Middle frontal gyrus (tissue), 1 donor: ENCODE measurements at regions not wholly inside any gene's neighbourhood (a gene's known extent, or its start where the extent isn't known, plus 50 kb on each side); places are given as distances from the start of the nearest gene placed in this dataset.
"Not testable (repeated sequence)": the region's sequence is repeated elsewhere in the genome, so short reads cannot be mapped to it uniquely, and the experiment has no call there.

Source experiments
- DNase-seq: peaks from one replicate; pipeline ENCODE4 v3.0.0-alpha.2; 2015; ENCODE audit warnings: low spot score; ENCODE audit errors: extremely low spot score

DNA sequence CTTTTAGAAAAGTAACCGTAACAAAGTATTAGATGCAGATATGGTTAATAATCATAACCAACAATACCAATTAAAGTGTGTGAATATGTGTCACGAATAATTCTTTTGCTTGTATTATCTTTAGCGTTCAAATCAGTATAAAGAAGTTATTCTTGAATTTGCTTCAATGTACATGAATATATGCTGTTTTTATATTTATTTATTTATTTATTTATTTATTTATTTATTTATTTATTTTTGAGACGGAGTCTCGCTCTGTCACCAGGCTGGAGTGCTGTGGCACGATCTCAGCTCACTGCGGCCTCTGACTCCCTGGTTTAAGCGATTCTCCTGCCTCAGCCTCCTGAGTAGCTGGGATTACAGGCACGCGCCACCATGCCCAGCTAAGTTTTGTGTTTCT is 147.6 kb upstream of the GALNT2 start:
- not testable (repeated sequence) for DNase-seq

DNA sequence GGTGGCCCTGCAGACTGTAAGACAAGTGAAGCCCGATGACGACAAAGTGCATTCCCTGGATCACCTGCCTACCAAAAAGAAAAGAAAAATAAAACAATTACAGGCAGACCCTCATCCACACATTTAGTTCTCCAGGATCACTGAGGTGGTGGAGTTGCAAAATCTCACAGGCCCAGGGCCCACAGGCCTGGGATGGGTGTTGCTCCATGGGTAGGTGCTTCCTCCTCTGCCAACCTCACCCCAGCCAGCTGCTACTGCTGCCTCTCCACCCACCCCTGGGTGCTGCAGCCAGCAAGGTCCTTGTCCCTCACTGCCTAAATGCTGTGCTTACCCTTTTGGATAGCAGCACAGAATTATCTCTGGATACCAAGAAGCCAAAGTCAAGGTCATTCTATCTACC is 146.4 kb upstream of the GALNT2 start:
- DNase-seq: no peak

DNA sequence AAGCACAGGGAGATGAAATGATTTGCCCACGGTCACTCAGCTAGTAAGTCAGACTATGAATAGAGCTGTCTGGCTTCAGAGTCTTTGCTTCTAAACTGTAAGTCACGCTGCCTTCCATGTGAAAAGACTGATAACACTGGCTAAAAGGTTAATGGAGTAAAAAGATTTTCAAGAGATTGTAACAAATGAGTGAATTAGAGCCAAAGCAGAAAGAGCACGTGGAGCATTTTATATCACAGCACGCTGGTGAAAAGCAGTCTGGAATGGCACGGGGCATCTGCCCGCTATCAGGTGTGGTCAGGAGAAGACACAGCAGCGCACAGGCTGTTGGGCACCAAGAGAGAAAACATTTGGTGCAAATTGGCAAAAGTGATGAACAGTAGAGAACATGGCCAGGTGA is 144.8 kb upstream of the GALNT2 start:
- DNase-seq: no peak

DNA sequence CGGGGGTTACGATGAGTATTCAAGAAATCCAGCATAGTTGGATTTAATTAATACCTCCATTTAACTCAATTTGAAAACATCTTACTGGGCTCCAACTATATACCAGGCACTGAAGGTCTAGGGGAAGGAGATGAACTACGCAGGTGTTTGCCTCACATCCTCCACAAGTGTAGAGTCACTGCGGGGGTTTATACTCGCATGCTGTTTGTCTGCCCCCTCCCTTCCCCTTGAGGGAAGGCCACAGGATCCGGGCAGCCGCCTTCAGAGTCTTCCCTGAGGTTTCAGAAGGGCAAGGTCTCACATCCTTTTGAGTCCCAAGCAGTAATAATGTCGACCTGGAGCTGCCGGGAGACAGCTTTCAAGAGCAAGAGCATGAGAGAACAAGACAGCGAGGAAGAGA is 142.4 kb upstream of the GALNT2 start:
- no peak for DNase-seq

DNA sequence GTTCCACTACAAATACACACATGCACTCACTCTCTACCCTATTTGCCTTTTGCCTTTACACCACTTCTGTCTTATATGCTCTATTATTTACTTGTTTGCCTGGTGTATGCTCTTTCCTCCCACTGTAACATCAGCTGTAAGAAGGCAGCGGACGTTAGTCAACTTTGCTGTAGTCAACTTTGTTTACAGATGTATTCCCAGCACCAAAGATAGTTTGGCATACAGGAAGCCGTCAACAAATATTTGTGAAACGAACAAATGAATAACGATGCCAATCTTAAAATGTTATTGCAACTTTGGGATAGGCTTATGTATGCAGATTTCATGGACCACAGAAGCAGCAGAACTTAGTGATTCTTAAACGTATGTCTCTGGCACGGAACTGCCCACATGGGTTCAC is 138.3 kb upstream of the GALNT2 start:
- DNase-seq: no peak

DNA sequence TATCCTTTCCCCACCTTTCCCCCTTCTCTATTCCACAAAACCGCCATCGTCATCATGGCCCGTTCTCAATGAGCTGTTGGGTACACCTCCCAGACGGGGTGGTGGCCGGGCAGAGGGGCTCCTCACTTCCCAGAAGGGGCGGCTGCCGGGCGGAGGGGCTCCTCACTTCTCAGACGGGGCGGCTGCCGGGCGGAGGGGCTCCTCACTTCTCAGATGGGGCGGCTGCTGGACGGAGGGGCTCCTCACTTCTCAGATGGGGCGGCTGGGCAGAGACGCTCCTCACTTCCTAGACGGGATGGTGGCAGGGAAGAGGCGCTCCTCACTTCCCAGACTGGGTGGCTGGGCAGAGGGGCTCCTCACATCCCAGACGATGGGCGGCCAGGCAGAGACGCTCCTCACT is 135.3 kb upstream of the GALNT2 start:
- not testable (repeated sequence) for DNase-seq

DNA sequence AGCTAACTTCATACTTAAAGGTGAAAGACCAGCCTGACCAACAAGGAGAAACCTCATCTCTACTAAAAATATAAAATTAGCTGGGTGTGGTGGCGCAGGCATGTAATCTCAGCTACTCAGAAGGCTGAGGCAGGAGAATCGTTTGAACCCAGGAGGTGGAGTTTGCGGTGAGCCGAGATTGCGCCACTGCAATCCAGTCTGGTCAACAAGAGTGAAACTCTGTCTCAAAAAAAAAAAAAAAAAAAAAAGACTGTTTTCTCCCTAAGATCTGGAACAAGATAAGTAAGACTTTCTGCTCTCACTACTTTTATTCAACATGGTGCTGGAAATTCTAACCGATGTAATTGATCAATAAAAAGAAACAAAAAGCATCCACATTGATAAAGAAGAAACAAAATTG is 131.9 kb upstream of the GALNT2 start:
- DNase-seq: not testable (repeated sequence)

DNA sequence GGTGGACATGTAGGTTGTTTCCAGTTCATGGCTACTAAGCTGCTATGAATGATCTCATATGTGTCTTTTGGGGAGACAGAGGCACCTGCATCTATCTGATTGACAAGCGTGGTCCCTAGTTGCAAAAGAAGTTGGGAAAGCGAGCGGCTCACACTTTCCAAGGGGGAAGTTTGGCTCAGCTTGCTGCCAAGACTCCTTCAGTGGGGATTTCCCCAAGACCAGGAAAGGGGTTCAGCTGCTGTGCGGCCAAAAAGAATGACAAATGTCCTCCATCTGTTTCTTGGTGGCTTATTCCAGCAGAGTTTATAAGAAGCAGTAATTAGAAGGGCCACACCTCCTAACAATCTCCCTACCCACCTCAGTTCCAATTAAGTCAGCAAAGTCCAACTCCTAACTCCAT is 128.5 kb upstream of the GALNT2 start:
- no peak for DNase-seq

DNA sequence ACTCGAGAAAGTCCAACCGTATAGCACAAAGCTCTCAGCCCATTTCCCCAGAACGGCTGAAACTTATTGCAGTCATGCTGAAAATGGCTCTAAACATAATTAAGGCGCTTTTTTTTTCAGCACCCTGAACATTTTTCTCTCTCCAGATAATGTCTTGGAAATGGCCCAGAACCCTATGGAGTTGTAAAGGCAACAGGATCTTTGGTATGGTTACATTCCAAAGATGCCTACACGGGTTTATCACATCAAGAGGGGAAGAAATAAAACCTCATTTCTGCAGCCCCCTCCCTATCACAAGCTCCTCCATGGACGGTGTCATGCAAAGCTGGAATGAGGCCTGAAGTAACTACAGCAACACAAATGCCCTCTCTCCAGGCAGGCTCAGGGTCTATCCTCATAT is 126.4 kb upstream of the GALNT2 start:
- DNase-seq: no peak

DNA sequence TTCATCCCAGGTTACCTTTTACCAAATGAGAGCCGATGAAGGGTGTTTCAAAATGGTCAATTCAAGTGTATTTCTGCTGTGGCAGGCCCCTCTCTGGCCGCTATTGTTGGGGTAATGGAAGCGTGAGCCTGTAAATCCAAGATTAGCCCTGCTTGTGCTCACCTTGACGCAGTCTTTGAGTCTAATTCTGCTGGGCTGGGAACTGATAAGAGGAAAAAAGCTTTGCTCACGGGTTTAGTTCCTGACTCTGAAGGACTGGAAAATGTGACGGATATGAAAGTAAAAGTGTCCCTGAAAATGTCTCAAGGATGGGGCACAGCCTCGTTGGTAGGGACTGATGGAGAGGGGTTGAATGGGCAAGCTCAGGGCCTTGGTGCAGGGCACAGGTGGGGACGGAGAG is 125.9 kb upstream of the GALNT2 start:
- no peak for DNase-seq

DNA sequence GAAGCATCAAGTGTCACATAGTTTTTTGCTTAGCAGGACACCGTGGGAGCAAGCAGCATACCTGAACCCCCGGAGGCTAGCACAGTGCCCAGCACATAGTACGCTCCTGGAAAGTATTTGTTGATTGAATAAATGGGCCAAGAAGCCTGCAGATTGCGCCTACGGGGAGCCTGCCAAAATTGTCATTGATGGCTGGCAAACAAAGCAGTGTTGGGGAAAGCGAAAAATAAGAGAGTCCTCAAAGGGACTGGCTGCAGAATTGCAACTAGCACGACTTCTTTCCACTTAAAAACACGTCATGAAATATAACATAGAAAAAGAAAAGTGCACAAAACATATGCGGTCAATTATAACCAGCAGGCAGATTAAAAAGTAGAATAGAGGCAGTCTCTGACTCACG is 125.2 kb upstream of the GALNT2 start:
- DNase-seq: no peak

DNA sequence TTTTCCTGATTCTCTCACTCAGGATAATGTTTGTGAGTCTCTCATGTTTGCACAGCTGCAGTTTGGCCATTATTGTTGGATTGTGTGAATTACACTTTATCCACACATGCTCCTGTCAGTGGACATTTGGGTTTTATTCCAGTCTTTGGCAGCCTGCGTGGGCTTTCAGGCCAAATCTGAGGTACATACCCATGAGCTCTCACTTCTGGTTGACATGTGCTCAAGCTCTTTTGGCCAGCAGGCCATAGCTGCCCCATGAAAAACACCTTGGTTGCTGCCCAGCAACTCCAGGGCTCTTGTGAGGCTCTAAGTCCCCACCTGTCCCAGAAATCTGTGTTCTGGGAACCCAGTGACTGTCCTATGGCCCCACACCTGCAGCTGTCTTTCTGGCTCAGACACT is 124.5 kb upstream of the GALNT2 start:
- DNase-seq: no peak

DNA sequence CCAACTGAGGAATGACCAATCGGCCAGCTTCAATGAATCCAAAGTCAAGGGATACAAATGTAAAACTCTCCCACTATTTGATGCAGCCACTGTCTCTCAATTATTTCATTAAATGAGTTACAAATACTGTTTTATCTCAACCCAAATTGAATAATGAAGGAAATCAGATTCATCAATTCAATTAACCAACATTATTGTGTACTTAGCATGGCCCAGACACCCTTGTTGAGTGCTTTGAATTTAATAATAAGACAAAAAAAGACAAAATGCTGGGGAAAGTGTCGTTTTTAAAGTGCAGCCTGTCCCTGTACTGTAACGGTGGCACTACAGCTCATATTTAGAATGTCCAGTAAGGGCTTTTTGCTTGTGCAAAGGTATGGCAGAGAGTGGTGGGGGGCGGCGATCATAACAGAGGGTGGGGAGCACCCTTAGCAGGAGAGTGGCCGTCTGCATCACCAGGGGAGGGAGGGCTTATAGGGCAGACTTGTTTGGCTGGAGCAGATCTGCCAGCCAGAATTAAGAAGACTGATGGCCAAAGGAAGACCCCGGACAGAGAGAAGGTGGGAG is 123.8 kb upstream of the GALNT2 start:
- no peak for DNase-seq

DNA sequence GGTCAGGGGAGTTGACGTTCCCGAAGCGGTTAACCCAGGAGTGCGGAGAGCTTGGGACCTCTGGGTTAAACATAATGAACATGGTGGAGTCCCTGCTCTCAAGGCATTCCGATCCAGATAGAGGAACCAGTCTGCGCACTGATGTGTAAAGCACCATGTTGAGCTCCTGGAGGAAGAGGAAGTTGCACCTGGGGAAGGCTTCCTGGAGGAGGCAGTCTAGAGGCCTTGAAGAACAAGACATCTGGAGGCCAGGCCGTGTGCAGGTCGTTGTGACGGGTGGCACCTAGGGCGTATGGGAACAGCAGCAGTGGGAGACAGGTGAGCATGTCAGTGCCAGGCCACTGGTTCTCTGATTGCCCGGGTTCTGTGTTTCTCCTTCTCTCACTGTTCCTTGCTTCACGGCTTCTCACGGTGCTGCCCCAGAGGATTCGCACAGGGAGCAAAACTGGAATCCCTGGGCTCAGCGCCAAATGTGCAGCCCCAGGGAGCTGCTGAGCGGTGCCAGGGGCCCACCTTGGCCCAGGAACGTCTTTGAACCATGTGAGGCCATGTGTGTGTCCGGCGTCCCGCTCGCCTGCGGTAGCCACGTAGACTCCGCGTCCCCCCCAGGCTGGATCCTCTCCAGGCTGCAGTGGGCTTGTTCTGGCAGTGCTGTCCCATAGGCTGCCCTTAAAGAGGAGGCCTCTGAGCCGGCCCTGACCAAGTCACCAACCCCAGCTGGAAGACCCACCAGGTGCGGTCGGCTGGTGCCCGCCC is 122.9 kb upstream of the GALNT2 start:
- no peak for DNase-seq

DNA sequence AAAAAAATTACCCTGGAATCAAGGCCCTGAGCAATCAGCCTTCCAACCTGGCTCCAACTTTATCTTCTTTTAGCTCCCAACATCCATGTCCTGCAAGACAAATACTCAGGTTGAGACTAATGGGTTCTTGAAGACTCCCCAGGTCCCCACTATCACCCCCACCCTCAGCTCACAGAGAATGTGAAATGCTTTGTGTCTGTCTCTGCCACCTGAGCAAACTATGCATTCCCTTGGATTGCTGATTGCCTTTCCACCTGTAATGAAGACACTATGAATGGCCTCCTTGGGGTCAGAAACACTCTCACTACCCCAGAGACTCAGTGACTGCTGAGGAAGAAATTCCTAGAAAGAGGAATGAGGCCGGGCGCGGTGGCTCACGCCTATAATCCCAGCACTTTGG is 121.2 kb upstream of the GALNT2 start:
- no peak for DNase-seq

DNA sequence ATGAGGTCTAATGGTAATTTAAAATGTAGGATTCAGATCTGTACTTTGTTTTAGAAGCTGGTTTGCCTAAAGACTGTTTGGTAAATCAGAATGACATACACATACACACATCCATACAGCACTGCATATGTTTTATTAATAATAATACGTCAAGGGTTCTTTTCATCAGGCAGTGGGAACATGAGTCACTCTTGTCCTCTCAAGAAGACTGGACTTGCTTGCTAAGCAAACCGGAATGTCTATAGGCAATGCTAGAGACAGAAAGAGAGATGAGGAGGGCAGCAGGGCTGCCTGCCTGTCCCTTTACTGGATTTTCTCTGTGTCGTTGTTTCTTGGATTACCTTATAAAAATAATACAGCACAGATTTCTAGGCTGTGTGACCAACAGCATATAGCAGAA is 119.1 kb upstream of the GALNT2 start:
- no peak for DNase-seq

DNA sequence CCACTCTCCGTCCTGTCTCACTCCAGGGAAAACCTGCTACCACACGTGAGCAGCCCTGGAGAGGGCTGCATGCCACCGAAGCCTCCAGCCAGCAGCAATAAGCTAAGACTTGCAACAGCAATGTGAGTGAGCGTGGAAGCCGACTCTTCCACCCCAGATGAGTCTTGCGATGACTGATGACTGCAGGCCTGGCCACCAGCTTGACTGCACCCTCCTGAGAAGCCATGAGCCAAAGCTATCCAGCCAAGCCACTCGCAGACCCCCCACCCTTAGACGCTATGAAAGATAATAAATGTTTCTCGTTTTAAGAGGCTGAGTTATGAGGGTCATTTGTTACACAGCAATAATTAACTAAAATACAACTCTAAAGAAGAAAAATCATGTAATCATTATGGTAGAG is 118.6 kb upstream of the GALNT2 start:
- no peak for DNase-seq

DNA sequence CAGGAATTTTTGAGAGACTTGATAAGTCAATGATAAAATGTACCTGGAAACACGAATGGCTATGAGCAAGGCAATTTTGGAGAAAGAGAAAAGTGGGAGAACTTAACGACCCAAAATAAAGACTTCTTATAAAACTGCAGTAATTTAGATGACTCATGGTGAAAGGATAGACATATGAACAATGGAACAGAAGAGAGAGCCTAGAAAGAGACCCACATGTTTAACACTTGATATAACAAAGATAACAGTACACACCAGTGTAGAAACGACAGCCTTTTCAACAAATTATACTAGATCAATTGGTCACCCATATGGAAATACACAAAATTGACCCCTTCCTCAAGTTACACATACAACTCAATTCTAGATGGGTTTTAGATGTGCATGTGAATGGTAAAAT is 117.5 kb upstream of the GALNT2 start:
- no peak for DNase-seq

DNA sequence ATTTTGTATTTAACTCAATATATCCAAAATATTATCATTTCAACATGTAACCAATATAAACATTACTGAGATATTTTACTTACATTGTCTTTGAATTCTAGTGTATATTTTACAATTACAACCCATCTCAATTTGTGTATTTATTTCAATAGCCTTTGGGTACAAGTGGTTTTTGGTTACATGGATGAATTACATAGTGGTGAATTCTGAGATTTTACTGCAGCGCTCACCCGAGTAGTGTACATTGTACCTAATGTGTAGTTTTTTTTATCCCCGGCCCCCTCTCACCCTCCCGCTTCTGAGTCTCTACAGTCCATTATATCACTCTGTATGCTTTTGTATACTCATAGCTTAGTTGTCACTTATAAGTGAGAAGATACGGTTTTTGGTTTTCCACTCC is 117.0 kb upstream of the GALNT2 start:
- DNase-seq: no peak

DNA sequence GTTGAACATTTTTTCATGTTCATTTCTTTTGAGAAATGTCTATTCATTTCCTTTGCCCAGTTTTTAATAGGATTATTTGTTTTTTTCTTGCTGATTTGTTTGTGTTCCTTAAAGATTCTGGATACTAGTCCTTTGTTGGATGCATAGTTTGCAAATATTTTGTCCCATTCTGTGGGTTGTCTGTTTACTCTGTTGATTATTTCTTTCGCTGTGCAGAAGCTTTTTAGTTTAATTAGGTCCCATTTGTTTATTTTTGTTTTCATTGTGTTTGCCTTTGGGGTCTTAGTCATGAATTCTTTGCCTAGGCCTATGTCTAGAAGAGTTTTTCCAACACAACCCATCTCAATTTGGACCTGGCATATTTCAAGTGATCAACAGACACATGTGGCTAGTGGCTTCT is 116.1 kb upstream of the GALNT2 start:
- no peak for DNase-seq

DNA sequence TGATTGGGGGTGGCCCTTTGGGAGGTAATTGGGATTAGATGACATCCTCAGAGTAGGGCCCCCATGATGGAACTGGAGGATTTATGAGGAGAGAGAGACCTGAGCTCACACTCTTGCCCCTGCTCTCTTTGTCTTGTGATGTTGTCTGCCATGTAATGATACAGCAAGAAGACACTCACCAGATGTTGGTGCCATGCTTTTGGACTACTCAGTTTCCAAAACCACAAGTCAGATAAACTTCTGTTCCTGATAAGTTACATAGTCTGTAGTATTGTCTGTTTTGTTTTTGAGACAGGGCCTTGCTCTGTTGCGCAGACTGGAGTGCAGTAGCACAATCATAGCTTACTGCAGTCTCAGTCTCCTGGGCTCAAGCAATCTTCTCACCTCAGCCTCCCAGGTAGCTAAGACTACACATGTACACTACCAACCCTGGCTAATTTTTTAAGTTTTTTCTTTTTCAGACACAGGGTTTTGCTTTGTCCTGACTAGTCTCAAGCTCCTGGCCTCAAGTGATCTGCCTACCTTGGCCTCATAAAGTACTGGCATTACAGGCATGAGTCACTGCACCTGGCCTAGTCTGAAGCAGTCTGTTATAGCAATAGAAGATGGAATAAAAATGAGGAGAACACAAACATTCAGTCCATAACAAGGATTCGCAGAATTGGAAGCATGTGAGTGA is 115.0 kb upstream of the GALNT2 start:
- DNase-seq: no peak

DNA sequence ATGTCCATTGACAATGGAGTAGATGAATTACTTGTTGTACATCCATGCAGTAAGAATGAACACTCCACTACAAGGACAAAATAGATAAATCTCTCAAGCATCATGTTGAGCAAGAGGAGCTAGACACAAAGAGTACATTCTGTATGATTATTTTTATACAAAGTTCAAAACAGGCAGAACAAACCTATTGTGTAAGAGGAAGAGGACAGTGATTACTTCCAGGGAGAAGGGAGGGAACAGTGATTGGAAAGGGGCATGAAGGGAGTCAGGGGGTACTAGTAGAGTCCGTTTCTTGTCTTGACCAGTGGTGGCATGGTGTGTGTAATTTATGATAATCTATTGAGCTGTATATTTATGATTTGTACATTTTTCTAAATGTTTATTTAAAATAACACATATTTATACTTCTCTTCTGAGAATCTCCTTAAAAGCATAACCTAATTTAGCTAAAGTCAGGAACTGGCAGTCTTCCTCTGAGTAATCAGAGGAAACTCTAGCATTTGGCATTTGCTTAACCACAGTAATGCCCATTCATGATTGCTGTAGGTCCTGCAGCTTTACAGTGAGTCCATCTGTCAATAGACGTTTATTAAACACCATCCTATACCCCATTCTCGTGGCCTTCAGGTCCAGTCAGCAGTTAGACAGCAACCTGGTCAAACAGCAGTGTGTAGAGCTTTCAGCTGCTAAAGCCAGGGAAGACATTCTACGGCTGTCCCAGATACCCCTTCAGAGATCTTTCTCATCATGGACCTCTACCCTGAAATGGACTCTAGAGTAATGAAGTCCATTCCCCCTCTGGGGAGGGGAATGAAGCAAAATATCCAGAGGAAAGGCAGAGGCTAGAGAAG is 114.1 kb upstream of the GALNT2 start:
- DNase-seq: no peak
